ENCODE measurements at regions not wholly inside any gene's neighbourhood (a gene's known extent, or its start where the extent isn't known, plus 50 kb on each side); places are given as distances from the start of the nearest gene placed in this dataset.

DNA sequence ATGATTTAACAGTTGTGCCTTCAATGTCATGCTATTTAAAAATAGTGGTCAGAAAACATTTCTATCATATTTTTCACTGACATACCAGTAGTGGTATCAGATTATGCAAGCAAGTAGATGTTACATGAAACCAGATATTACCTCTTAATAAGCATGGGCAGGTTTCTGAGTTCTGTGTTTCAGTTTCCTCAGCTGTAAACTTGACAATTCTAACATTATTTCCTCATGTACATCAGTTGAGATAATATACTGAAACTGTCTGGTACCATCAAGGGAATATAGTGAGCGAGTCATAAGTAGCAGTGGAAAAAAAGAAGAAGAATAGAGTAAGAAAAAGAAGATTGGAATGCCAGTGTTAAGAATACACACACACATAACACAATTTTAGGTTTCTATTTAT is 477.9 kb upstream of the MANEA start:
- TF ChIP-seq POLR2A (IDR thresholded peaks at IDR 0.05) (no peak), CTCF (IDR thresholded peaks at IDR 0.05) (no peak)

All from prostate gland (tissue), 2 donors.